AG04449 (cell line): ENCODE measurements at regions not wholly inside any gene's neighbourhood (a gene's known extent, or its start where the extent isn't known, plus 50 kb on each side); places are given as distances from the start of the nearest gene placed in this dataset.

Source experiments
- CTCF ChIA-PET: fragments of 350-600 bp; formaldehyde crosslinking; extraction: SDS; loops from one replicate; lab custom pipeline; 2021; ENCODE audit warnings: antibody characterized with exemption; lab: Yijun Ruan, JAX
- POLR2A ChIA-PET: fragments of 400-600, 350-600 bp; formaldehyde crosslinking; extraction: SDS; loops from one replicate; lab custom pipeline; 2020; ENCODE audit warnings: antibody characterized with exemption, inconsistent platforms; lab: Yijun Ruan, JAX
- DNase-seq: peaks from one replicate; pipeline ENCODE4 v3.0.0-alpha.2; 2010; ENCODE audit warnings: low read depth, low spot score
- H3K4me3 ChIP-seq: 2 replicates; pipeline ENCODE4 v1.5.1; 2011; ENCODE audit warnings: low read depth, mild to moderate bottlenecking, control low read depth, low read length
- TF ChIP-seq, protein P1 (sequence below): IDR thresholded peaks from one replicate; pipeline ENCODE4 v1.5.1; 2011; ENCODE audit warnings: mild to moderate bottlenecking, moderate library complexity, low read length, control low read depth, inconsistent platforms; ENCODE audit not compliant: insufficient read depth; ENCODE audit errors: missing control alignments

DNA sequence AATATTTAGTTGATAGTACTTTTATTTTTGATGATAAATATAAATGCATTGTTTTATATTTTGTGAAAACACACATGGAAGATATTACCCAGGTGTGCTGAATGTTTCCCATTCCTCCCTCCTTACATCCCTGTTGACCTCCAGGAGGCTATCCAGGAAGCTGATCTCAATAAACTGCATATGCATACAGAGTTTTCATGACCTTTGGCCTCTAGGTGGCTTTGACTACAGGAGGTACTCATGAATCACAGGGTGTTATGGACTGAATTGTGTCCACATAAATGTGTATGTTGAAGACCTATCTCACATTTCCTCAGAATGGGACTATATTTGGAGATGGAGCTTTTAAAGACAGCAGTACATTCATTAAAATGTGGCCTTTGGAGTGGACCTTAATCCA lies 914.9 kb upstream of the NCAM2 start:
- ChIA-PET CTCF (no interaction called here), POLR2A (no interaction called here)
- no peak for DNase-seq
- H3K4me3 ChIP-seq = no peak overlapping the region
- TF ChIP-seq, protein P1, sequence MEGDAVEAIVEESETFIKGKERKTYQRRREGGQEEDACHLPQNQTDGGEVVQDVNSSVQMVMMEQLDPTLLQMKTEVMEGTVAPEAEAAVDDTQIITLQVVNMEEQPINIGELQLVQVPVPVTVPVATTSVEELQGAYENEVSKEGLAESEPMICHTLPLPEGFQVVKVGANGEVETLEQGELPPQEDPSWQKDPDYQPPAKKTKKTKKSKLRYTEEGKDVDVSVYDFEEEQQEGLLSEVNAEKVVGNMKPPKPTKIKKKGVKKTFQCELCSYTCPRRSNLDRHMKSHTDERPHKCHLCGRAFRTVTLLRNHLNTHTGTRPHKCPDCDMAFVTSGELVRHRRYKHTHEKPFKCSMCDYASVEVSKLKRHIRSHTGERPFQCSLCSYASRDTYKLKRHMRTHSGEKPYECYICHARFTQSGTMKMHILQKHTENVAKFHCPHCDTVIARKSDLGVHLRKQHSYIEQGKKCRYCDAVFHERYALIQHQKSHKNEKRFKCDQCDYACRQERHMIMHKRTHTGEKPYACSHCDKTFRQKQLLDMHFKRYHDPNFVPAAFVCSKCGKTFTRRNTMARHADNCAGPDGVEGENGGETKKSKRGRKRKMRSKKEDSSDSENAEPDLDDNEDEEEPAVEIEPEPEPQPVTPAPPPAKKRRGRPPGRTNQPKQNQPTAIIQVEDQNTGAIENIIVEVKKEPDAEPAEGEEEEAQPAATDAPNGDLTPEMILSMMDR = no peak

DNA sequence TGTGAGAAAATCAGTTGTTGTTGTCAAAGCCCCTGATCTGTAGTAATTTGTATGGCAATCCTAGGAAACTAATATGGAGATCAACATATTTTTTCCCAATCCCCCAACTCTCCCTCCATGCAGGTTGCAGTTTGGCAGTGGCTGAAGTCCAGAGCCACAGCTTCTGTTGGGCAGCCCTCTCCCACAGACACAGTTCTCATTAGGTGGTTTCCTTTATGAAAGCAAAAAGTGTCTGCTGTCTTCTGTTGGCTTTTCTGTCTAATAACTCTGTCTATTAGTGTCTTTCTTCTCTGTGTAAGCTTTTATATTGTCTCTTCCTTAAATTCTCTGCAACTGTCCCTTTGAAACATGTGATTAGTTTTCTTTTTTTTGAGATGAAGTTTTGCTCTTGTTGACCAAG lies 914.3 kb upstream of the NCAM2 start:
- ChIA-PET POLR2A (no interaction called here), CTCF (no interaction called here)
- TF ChIP-seq, protein P1 = no peak
- DNase-seq = no peak
- no peak overlapping the region for H3K4me3 ChIP-seq

DNA sequence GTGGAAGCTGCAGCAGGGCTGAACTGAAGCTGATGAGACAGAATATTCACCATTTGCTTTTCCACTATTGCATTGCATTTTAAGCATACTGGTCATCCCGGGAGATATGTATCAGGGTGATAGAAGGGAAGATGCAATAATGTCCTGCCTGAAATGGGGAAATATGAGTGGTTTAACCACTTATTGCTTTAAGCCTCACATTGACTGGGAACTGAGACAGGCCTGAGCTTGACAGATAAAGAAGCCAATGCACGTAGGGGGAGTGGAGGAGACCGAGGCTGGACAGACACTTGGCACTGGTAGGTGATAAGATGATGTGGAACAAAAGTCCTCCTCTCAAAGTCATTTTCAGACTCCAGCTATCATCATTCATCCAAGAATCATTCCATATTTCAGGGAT lies 911.7 kb upstream of the NCAM2 start:
- no peak overlapping the region for H3K4me3 ChIP-seq
- TF ChIP-seq, protein P1 = no peak
- ChIA-PET CTCF (no interaction called here), POLR2A (no interaction called here)
- DNase-seq = no peak

DNA sequence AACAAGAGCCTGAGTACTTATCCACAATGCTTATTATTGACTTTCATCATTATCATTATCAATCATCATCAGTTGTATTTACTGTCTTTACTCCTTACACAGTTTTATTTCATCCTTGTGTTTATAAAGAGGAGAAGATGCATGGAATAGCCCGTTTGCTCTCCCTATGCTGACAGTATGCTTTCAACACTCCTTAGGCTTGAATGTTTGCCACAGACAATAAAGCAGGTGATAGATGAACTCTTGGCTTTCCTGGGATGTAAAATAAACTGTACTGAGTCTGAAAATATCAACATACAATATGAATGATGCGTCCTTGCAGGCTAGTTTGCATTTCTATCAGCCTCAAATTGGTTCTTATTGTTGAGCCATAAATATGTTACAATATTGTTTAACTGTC lies 891.8 kb upstream of the NCAM2 start:
- no peak overlapping the region for H3K4me3 ChIP-seq
- DNase-seq = no peak
- TF ChIP-seq, protein P1 = no peak
- ChIA-PET POLR2A (no interaction called here), CTCF (no interaction called here)

DNA sequence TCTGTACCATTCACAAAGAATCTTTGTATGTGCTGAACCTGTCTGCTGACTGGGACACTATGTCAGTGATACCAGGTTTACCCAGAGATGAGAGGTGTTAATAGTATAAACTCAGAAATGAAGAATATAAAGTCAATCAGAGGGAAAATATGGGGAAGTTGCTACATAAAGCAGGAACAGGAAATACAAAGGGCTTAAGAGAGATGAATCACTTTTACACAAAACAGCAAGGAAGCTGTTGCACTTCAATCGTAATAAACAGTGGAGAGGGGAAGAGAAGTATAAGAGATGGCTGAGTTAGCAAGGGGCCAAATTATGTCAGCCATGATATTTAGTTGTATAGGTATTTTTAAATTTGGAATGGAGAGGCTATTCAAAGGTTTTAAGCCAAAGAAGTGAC lies 890.2 kb upstream of the NCAM2 start:
- no peak for DNase-seq
- ChIA-PET POLR2A (no interaction called here), CTCF (no interaction called here)
- no peak overlapping the region for H3K4me3 ChIP-seq
- TF ChIP-seq, protein P1 = no peak

DNA sequence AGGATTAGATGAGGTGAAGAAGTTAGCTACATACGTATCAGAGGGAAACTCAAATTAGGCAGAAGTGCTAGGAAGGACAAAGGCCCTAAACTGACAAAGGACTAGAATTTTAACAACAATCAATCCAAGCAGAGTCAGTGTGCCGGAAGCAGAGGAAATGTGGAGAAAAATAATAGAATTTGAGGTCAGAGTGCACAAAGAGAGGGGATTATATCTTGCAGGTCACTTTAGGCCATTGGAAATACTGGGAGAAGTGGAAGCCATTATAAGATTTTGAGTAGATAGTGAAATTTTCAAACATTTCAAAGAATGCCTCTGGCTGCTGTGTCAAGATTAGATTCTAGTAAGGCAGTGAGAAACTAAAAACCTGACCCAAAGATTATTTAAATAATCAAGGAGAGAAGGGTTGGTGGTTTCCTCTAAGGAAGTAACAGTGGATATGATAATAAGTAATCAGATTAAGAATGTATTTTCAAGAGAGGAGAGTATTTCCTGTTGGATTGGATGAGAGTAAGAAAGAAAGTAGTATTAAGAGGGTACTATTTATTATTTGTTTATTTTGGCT lies 889.2 kb upstream of the NCAM2 start:
- POLR2A ChIA-PET = no interaction called here
- CTCF ChIA-PET = no interaction called here

More for the DNA sequence above, 889.2 kb upstream of the NCAM2 start:
- DNase-seq = no peak
- TF ChIP-seq, protein P1 = no peak
- H3K4me3 ChIP-seq = no peak overlapping the region
